Uterus (tissue), 2 donors: ENCODE measurements at regions not wholly inside any gene's neighbourhood (a gene's known extent, or its start where the extent isn't known, plus 50 kb on each side); places are given as distances from the start of the nearest gene placed in this dataset.

Source experiments
- CTCF ChIP-seq, 4 experiments: fragments of 200-600 bp in 2 of 4; fragments of 450-650 bp in 2 of 4; sonication (generic) in 2 of 4; IDR thresholded peaks; one replicate each; pipeline ENCODE4 v1.5.1; 2016 to 2019; ENCODE audit warnings: antibody characterized with exemption in 4 of 4, mild to moderate bottlenecking in 2 of 4, moderate library complexity in 1 of 4
- POLR2A ChIP-seq, 2 donors: fragments of 450-650 bp; IDR thresholded peaks; one replicate each; pipeline ENCODE4 v1.6.1; 2016; ENCODE audit warnings: antibody characterized with exemption in 2 of 2, mild to moderate bottlenecking in 1 of 2, moderate library complexity in 1 of 2

- TF ChIP-seq CTCF (IDR thresholded peaks at IDR 0.05) (no peak), POLR2A (IDR thresholded peaks at IDR 0.05) (no peak)
Measured at GRCh38 chr10:35889971-35890675, 248.0 kb upstream of the FZD8 start.
